ENCODE measurements at regions not wholly inside any gene's neighbourhood (a gene's known extent, or its start where the extent isn't known, plus 50 kb on each side); places are given as distances from the start of the nearest gene placed in this dataset.

GRCh38 chr13:61994174-61994573, 578.5 kb upstream of the PCDH20 start:
- TF ChIP-seq POLR2A (IDR thresholded peaks at IDR 0.05), result no peak
- no peak for TF ChIP-seq CTCF (IDR thresholded peaks at IDR 0.05)
